HUES64 (cell line): ENCODE measurements at regions not wholly inside any gene's neighbourhood (a gene's known extent, or its start where the extent isn't known, plus 50 kb on each side); places are given as distances from the start of the nearest gene placed in this dataset.

Source experiments
- H3K27ac ChIP-seq: 2 replicates; pipeline ENCODE4 v1.7.0; 2013; ENCODE audit warnings: low read depth, low read length, inconsistent platforms
- H3K27me3 ChIP-seq: 2 replicates; pipeline ENCODE4 v1.6.1; 2013; ENCODE audit warnings: mild to moderate bottlenecking, low read length; ENCODE audit not compliant: insufficient read depth
- H3K36me3 ChIP-seq: 2 replicates; pipeline ENCODE4 v1.6.1; 2013; ENCODE audit warnings: mild to moderate bottlenecking, low read length; ENCODE audit not compliant: insufficient read depth
- H3K4me1 ChIP-seq: 2 replicates; pipeline ENCODE4 v1.6.1; 2013; ENCODE audit warnings: mild to moderate bottlenecking, low read length, moderate library complexity; ENCODE audit not compliant: insufficient read depth
- H3K4me3 ChIP-seq: 2 replicates; pipeline ENCODE4 v1.5.1; 2013; ENCODE audit warnings: mild to moderate bottlenecking, low read length, moderate library complexity
- H3K9ac ChIP-seq: 2 replicates; pipeline ENCODE4 v1.6.1; 2013; ENCODE audit warnings: mild to moderate bottlenecking, low read depth, low read length
- H3K9me3 ChIP-seq: 2 replicates; pipeline ENCODE4 v1.6.1; 2013; ENCODE audit warnings: low read depth, low read length; ENCODE audit not compliant: insufficient read depth
- WGBS: fragments of 150-250, 120-280 bp; methylation state at CpG from one replicate; pipeline ENCODE4 v1.1.7; 2013; ENCODE audit warnings: missing lambda C conversion rate; 5-methylcytosine and 5-hydroxymethylcytosine counted together

GRCh38 chr12:73266206-73266605, 994.0 kb downstream of the TRHDE start:
- Histone ChIP-seq H3K9ac (no peak overlapping the region), H3K27me3 (no peaks in the 10 kb centered on the region), H3K4me1 (no peaks in the 10 kb centered on the region), H3K36me3 (no peaks in the 10 kb centered on the region), H3K27ac (no peak overlapping the region), H3K4me3 (no peak overlapping the region), H3K9me3 (peaks cover 10% of the 10 kb centered on the region; the same call in 1 of the 2 replicates)
- 85% methylated on average over 1 of the region's 1 CpG for WGBS

GRCh38 chr12:73274976-73275375, 1002.8 kb downstream of the TRHDE start:
- Histone ChIP-seq H3K9me3 (0 out of 2 replicates have a peak, but pooled peaks cover 2% of the 10 kb centered on the region), H3K9ac (no peak overlapping the region), H3K4me3 (no peak overlapping the region), H3K27ac (no peak overlapping the region), H3K27me3 (no peaks in the 10 kb centered on the region), H3K36me3 (no peaks in the 10 kb centered on the region), H3K4me1 (no peaks in the 10 kb centered on the region)
- WGBS: 90% methylated on average over 2 of the region's 3 CpGs

- no peak overlapping the region for H3K4me3 ChIP-seq
- H3K27ac ChIP-seq: no peak overlapping the region
- H3K4me1 ChIP-seq: no peaks in the 10 kb centered on the region
- H3K27me3 ChIP-seq: no peaks in the 10 kb centered on the region
- H3K9ac ChIP-seq: no peak overlapping the region
- no peaks in the 10 kb centered on the region for H3K9me3 ChIP-seq
- no peaks in the 10 kb centered on the region for H3K36me3 ChIP-seq
Measured at GRCh38 chr12:73277971-73278370, 1005.8 kb downstream of the TRHDE start.

GRCh38 chr12:73301530-73301929, 1029.4 kb downstream of the TRHDE start:
- Histone ChIP-seq H3K4me3 (no peak overlapping the region), H3K9me3 (no peaks in the 10 kb centered on the region), H3K9ac (no peak overlapping the region), H3K27ac (no peak overlapping the region), H3K36me3 (no peaks in the 10 kb centered on the region), H3K4me1 (no peaks in the 10 kb centered on the region), H3K27me3 (no peaks in the 10 kb centered on the region)
- 100% methylated on average over 1 of the region's 2 CpGs for WGBS

GRCh38 chr12:73307260-73307659, 1035.1 kb downstream of the TRHDE start:
- Histone ChIP-seq H3K4me1 (no peaks in the 10 kb centered on the region), H3K9ac (no peak overlapping the region), H3K4me3 (no peak overlapping the region), H3K36me3 (no peaks in the 10 kb centered on the region), H3K27me3 (no peaks in the 10 kb centered on the region), H3K27ac (no peak overlapping the region), H3K9me3 (no peaks in the 10 kb centered on the region; the same call in 1 of the 2 replicates)
- no CpG with 5 or more reads among the region's 2 CpGs for WGBS

GRCh38 chr12:73308079-73308478, 1035.9 kb downstream of the TRHDE start:
- H3K36me3 ChIP-seq: no peaks in the 10 kb centered on the region
- no peak overlapping the region for H3K4me3 ChIP-seq
- no peaks in the 10 kb centered on the region for H3K27me3 ChIP-seq
- H3K9ac ChIP-seq: no peak overlapping the region
- no CpG with 5 or more reads among the region's 1 CpG for WGBS
- no peaks in the 10 kb centered on the region for H3K4me1 ChIP-seq
- no peaks in the 10 kb centered on the region; the same call in 1 of the 2 replicates for H3K9me3 ChIP-seq
- H3K27ac ChIP-seq: no peak overlapping the region

- Histone ChIP-seq H3K9ac (no peak overlapping the region), H3K9me3 (no peaks in the 10 kb centered on the region; the same call in 1 of the 2 replicates), H3K36me3 (no peaks in the 10 kb centered on the region), H3K4me3 (no peak overlapping the region), H3K27ac (no peak overlapping the region), H3K27me3 (no peaks in the 10 kb centered on the region), H3K4me1 (no peaks in the 10 kb centered on the region)
- WGBS: 100% methylated on average over 1 of the region's 1 CpG
Measured at GRCh38 chr12:73308747-73309146, 1036.6 kb downstream of the TRHDE start.

- Histone ChIP-seq H3K27ac (no peak overlapping the region), H3K27me3 (no peaks in the 10 kb centered on the region), H3K4me3 (no peak overlapping the region), H3K9ac (no peak overlapping the region), H3K9me3 (peaks cover 16% of the 10 kb centered on the region; the same call in 1 of the 2 replicates), H3K36me3 (no peaks in the 10 kb centered on the region), H3K4me1 (no peaks in the 10 kb centered on the region)
- 94% methylated on average over 1 of the region's 1 CpG for WGBS
Measured at GRCh38 chr12:73321319-73321718, 1049.1 kb downstream of the TRHDE start.

- Histone ChIP-seq H3K27me3 (no peaks in the 10 kb centered on the region), H3K4me1 (no peaks in the 10 kb centered on the region), H3K4me3 (no peak overlapping the region), H3K27ac (no peak overlapping the region), H3K9ac (no peak overlapping the region), H3K36me3 (no peaks in the 10 kb centered on the region), H3K9me3 (peaks cover 16% of the 10 kb centered on the region; the same call in 1 of the 2 replicates)
- 95% methylated on average over 4 of the region's 4 CpGs for WGBS
Measured at GRCh38 chr12:73321776-73322175, 1049.6 kb downstream of the TRHDE start.

- no peak overlapping the region for H3K27ac ChIP-seq
- H3K4me3 ChIP-seq: no peak overlapping the region
- H3K9ac ChIP-seq: no peak overlapping the region
- no peaks in the 10 kb centered on the region for H3K4me1 ChIP-seq
- H3K9me3 ChIP-seq: no peaks in the 10 kb centered on the region
- H3K27me3 ChIP-seq: no peaks in the 10 kb centered on the region
- 96% methylated on average over 1 of the region's 2 CpGs for WGBS
- H3K36me3 ChIP-seq: no peaks in the 10 kb centered on the region
Measured at GRCh38 chr12:73330584-73331351, 1058.6 kb downstream of the TRHDE start.

- H3K4me1 ChIP-seq: no peaks in the 10 kb centered on the region
- no peak overlapping the region for H3K9ac ChIP-seq
- 93% methylated on average over 3 of the region's 3 CpGs for WGBS
- H3K9me3 ChIP-seq: no peaks in the 10 kb centered on the region
- no peaks in the 10 kb centered on the region for H3K27me3 ChIP-seq
- no peak overlapping the region for H3K4me3 ChIP-seq
- H3K27ac ChIP-seq: no peak overlapping the region
- no peaks in the 10 kb centered on the region for H3K36me3 ChIP-seq
Measured at GRCh38 chr12:73341559-73342247, 1069.5 kb downstream of the TRHDE start.
